ENCODE measurements at regions not wholly inside any gene's neighbourhood (a gene's known extent, or its start where the extent isn't known, plus 50 kb on each side); places are given as distances from the start of the nearest gene placed in this dataset.

- Histone ChIP-seq H2BK120ac (ENCODE audit: low read depth, low read length) (no peak overlapping the region), H3K27me3 (ENCODE audit: insufficient read depth, low read length, poor library complexity) (no peaks in the 10 kb centered on the region), H3K4me3 (ENCODE audit: low read length) (no peak overlapping the region), H3K4me2 (ENCODE audit: low read length) (no peak overlapping the region), H2BK15ac (replicated peaks; ENCODE audit: low read depth) (no peak overlapping the region), H3K36me3 (ENCODE audit: control insufficient read depth, insufficient read depth, low read length) (no peaks in the 10 kb centered on the region), H4K8ac (ENCODE audit: low read depth, low read length) (no peak overlapping the region), H3K18ac (ENCODE audit: low read length) (no peak overlapping the region), H3K56ac (ENCODE audit: low read length) (no peak overlapping the region), H2BK5ac (ENCODE audit: low read length) (no peak overlapping the region), H3K4ac (ENCODE audit: low read depth, low read length) (no peak overlapping the region), H3K79me2 (ENCODE audit: control insufficient read depth, insufficient read depth, low read length) (no peaks in the 10 kb centered on the region), H3K4me1 (ENCODE audit: control insufficient read depth, low read depth, low read length) (no peaks in the 10 kb centered on the region), H3K27ac (ENCODE audit: low read depth, low read length) (no peak overlapping the region), H3K23ac (ENCODE audit: low read length) (no peak overlapping the region), H4K5ac (ENCODE audit: low read length) (no peak overlapping the region), H3K9ac (ENCODE audit: low read length) (no peak overlapping the region), H3K79me1 (ENCODE audit: low read length) (no peaks in the 10 kb centered on the region), H2AK5ac (ENCODE audit: low read length) (no peak overlapping the region)
- no CpG with 5 or more reads among the region's 1 CpG for WGBS (ENCODE audit: extremely low coverage, insufficient coverage, low lambda C conversion rate)
- no peak for DNase-seq
These were observed 878.4 kb upstream of the NEGR1 start for GRCh38 chr1:73160759-73161158.

GRCh38 chr1:73144311-73144710 is 862.0 kb upstream of the NEGR1 start:
- Histone ChIP-seq H2BK120ac (ENCODE audit: low read depth, low read length) (no peak overlapping the region), H3K27me3 (ENCODE audit: insufficient read depth, low read length, poor library complexity) (no peaks in the 10 kb centered on the region), H2BK15ac (replicated peaks; ENCODE audit: low read depth) (no peak overlapping the region), H3K9ac (ENCODE audit: low read length) (no peak overlapping the region), H3K36me3 (ENCODE audit: control insufficient read depth, insufficient read depth, low read length) (no peaks in the 10 kb centered on the region), H4K5ac (ENCODE audit: low read length) (no peak overlapping the region), H3K23ac (ENCODE audit: low read length) (no peak overlapping the region), H3K4me3 (ENCODE audit: low read length) (no peak overlapping the region), H3K56ac (ENCODE audit: low read length) (no peak overlapping the region), H3K27ac (ENCODE audit: low read depth, low read length) (no peak overlapping the region), H2BK5ac (ENCODE audit: low read length) (no peak overlapping the region), H3K4ac (ENCODE audit: low read depth, low read length) (no peak overlapping the region), H3K79me1 (ENCODE audit: low read length) (no peaks in the 10 kb centered on the region), H4K8ac (ENCODE audit: low read depth, low read length) (no peak overlapping the region), H3K4me2 (ENCODE audit: low read length) (no peak overlapping the region), H3K4me1 (ENCODE audit: control insufficient read depth, low read depth, low read length) (no peaks in the 10 kb centered on the region), H3K79me2 (ENCODE audit: control insufficient read depth, insufficient read depth, low read length) (no peaks in the 10 kb centered on the region), H3K18ac (ENCODE audit: low read length) (no peak overlapping the region), H2AK5ac (ENCODE audit: low read length) (no peak overlapping the region)
- no peak for DNase-seq

GRCh38 chr1:73136975-73137374 is 854.6 kb upstream of the NEGR1 start:
- no peak overlapping the region for H3K4me3 ChIP-seq (ENCODE audit: low read length)
- no peak overlapping the region for H2BK5ac ChIP-seq (ENCODE audit: low read length)
- H3K23ac ChIP-seq (ENCODE audit: low read length): no peak overlapping the region
- H3K9ac ChIP-seq (ENCODE audit: low read length): no peak overlapping the region
- H2BK15ac ChIP-seq (replicated peaks; ENCODE audit: low read depth): no peak overlapping the region
- no peak overlapping the region for H3K4me2 ChIP-seq (ENCODE audit: low read length)
- no peak overlapping the region for H3K27ac ChIP-seq (ENCODE audit: low read depth, low read length)
- H3K18ac ChIP-seq (ENCODE audit: low read length): no peak overlapping the region
- H3K27me3 ChIP-seq (ENCODE audit: insufficient read depth, low read length, poor library complexity): no peaks in the 10 kb centered on the region
- no peak overlapping the region for H4K5ac ChIP-seq (ENCODE audit: low read length)
- H3K79me2 ChIP-seq (ENCODE audit: control insufficient read depth, insufficient read depth, low read length): no peaks in the 10 kb centered on the region
- H3K36me3 ChIP-seq (ENCODE audit: control insufficient read depth, insufficient read depth, low read length): no peaks in the 10 kb centered on the region
- H2BK120ac ChIP-seq (ENCODE audit: low read depth, low read length): no peak overlapping the region
- no peaks in the 10 kb centered on the region for H3K4me1 ChIP-seq (ENCODE audit: control insufficient read depth, low read depth, low read length)
- no peak overlapping the region for H3K4ac ChIP-seq (ENCODE audit: low read depth, low read length)
- H2AK5ac ChIP-seq (ENCODE audit: low read length): no peak overlapping the region
- H4K8ac ChIP-seq (ENCODE audit: low read depth, low read length): no peak overlapping the region
- H3K56ac ChIP-seq (ENCODE audit: low read length): no peak overlapping the region
- DNase-seq: no peak
- no peaks in the 10 kb centered on the region for H3K79me1 ChIP-seq (ENCODE audit: low read length)

- Histone ChIP-seq H4K8ac (ENCODE audit: low read depth, low read length) (no peak overlapping the region), H2BK120ac (ENCODE audit: low read depth, low read length) (no peak overlapping the region), H3K79me1 (ENCODE audit: low read length) (no peaks in the 10 kb centered on the region), H3K56ac (ENCODE audit: low read length) (no peak overlapping the region), H3K9ac (ENCODE audit: low read length) (no peak overlapping the region), H3K36me3 (ENCODE audit: control insufficient read depth, insufficient read depth, low read length) (no peaks in the 10 kb centered on the region), H3K79me2 (ENCODE audit: control insufficient read depth, insufficient read depth, low read length) (no peaks in the 10 kb centered on the region), H3K23ac (ENCODE audit: low read length) (no peak overlapping the region), H3K4ac (ENCODE audit: low read depth, low read length) (no peak overlapping the region), H3K27me3 (ENCODE audit: insufficient read depth, low read length, poor library complexity) (no peaks in the 10 kb centered on the region), H2BK15ac (replicated peaks; ENCODE audit: low read depth) (no peak overlapping the region), H3K18ac (ENCODE audit: low read length) (no peak overlapping the region), H2AK5ac (ENCODE audit: low read length) (no peak overlapping the region), H2BK5ac (ENCODE audit: low read length) (no peak overlapping the region), H3K27ac (ENCODE audit: low read depth, low read length) (no peak overlapping the region), H3K4me3 (ENCODE audit: low read length) (no peak overlapping the region), H4K5ac (ENCODE audit: low read length) (no peak overlapping the region), H3K4me2 (ENCODE audit: low read length) (no peak overlapping the region), H3K4me1 (ENCODE audit: control insufficient read depth, low read depth, low read length) (no peaks in the 10 kb centered on the region)
- WGBS (ENCODE audit: extremely low coverage, insufficient coverage, low lambda C conversion rate): no CpG with 5 or more reads among the region's 2 CpGs
- no peak for DNase-seq
These were observed 824.6 kb upstream of the NEGR1 start for GRCh38 chr1:73106931-73107330.

GRCh38 chr1:73105755-73106154 is 823.4 kb upstream of the NEGR1 start:
- Histone ChIP-seq H4K5ac (ENCODE audit: low read length) (no peak overlapping the region), H2BK15ac (replicated peaks; ENCODE audit: low read depth) (no peak overlapping the region), H2BK120ac (ENCODE audit: low read depth, low read length) (no peak overlapping the region), H3K9ac (ENCODE audit: low read length) (no peak overlapping the region), H4K8ac (ENCODE audit: low read depth, low read length) (no peak overlapping the region), H3K4ac (ENCODE audit: low read depth, low read length) (no peak overlapping the region), H2BK5ac (ENCODE audit: low read length) (no peak overlapping the region), H3K56ac (ENCODE audit: low read length) (no peak overlapping the region), H3K36me3 (ENCODE audit: control insufficient read depth, insufficient read depth, low read length) (no peaks in the 10 kb centered on the region), H3K79me2 (ENCODE audit: control insufficient read depth, insufficient read depth, low read length) (no peaks in the 10 kb centered on the region), H3K4me3 (ENCODE audit: low read length) (no peak overlapping the region), H3K27ac (ENCODE audit: low read depth, low read length) (no peak overlapping the region), H3K4me2 (ENCODE audit: low read length) (no peak overlapping the region), H3K4me1 (ENCODE audit: control insufficient read depth, low read depth, low read length) (no peaks in the 10 kb centered on the region), H2AK5ac (ENCODE audit: low read length) (no peak overlapping the region), H3K79me1 (ENCODE audit: low read length) (no peaks in the 10 kb centered on the region), H3K18ac (ENCODE audit: low read length) (no peak overlapping the region), H3K27me3 (ENCODE audit: insufficient read depth, low read length, poor library complexity) (no peaks in the 10 kb centered on the region), H3K23ac (ENCODE audit: low read length) (no peak overlapping the region)
- no peak for DNase-seq
- WGBS (ENCODE audit: extremely low coverage, insufficient coverage, low lambda C conversion rate): no CpG with 5 or more reads among the region's 16 CpGs

GRCh38 chr1:73104749-73105148 is 822.4 kb upstream of the NEGR1 start:
- Histone ChIP-seq H3K4ac (ENCODE audit: low read depth, low read length) (no peak overlapping the region), H4K5ac (ENCODE audit: low read length) (no peak overlapping the region), H3K27me3 (ENCODE audit: insufficient read depth, low read length, poor library complexity) (no peaks in the 10 kb centered on the region), H3K36me3 (ENCODE audit: control insufficient read depth, insufficient read depth, low read length) (no peaks in the 10 kb centered on the region), H3K23ac (ENCODE audit: low read length) (no peak overlapping the region), H3K56ac (ENCODE audit: low read length) (no peak overlapping the region), H4K8ac (ENCODE audit: low read depth, low read length) (no peak overlapping the region), H3K9ac (ENCODE audit: low read length) (no peak overlapping the region), H3K4me2 (ENCODE audit: low read length) (no peak overlapping the region), H3K79me1 (ENCODE audit: low read length) (no peaks in the 10 kb centered on the region), H2BK120ac (ENCODE audit: low read depth, low read length) (no peak overlapping the region), H2BK15ac (replicated peaks; ENCODE audit: low read depth) (no peak overlapping the region), H2AK5ac (ENCODE audit: low read length) (no peak overlapping the region), H3K79me2 (ENCODE audit: control insufficient read depth, insufficient read depth, low read length) (no peaks in the 10 kb centered on the region), H3K27ac (ENCODE audit: low read depth, low read length) (no peak overlapping the region), H3K4me3 (ENCODE audit: low read length) (no peak overlapping the region), H3K18ac (ENCODE audit: low read length) (no peak overlapping the region), H3K4me1 (ENCODE audit: control insufficient read depth, low read depth, low read length) (no peaks in the 10 kb centered on the region), H2BK5ac (ENCODE audit: low read length) (no peak overlapping the region)
- no peak for DNase-seq
- no CpG with 5 or more reads among the region's 8 CpGs for WGBS (ENCODE audit: extremely low coverage, insufficient coverage, low lambda C conversion rate)

Measured in mesendoderm (in vitro differentiated cells).